HG02852 (cell line): ENCODE measurements at regions not wholly inside any gene's neighbourhood (a gene's known extent, or its start where the extent isn't known, plus 50 kb on each side); places are given as distances from the start of the nearest gene placed in this dataset.

Experiments used
- ATAC-seq: cut with Tn5 transposase; IDR thresholded peaks from one replicate; pipeline ENCODE4 v1.9.1; 2021; ENCODE audit warnings: mild to moderate bottlenecking, moderate library complexity; ENCODE audit not compliant: unreplicated experiment

- no peak for ATAC-seq
Measured at GRCh38 chr4:83865417-83866150, 329.7 kb downstream of the GPAT3 start.

GRCh38 chr4:83864097-83864817, 328.3 kb downstream of the GPAT3 start:
- ATAC-seq: no peak

- no peak for ATAC-seq
Measured at GRCh38 chr4:83862471-83862870, 326.6 kb downstream of the GPAT3 start.

- no peak for ATAC-seq
Measured at GRCh38 chr4:83860200-83860599, 324.3 kb downstream of the GPAT3 start.

GRCh38 chr4:83858131-83858530, 322.2 kb downstream of the GPAT3 start:
- no peak for ATAC-seq

- no peak for ATAC-seq
Measured at GRCh38 chr4:83855044-83855443, 319.1 kb downstream of the GPAT3 start.

GRCh38 chr4:83852085-83852451, 316.2 kb downstream of the GPAT3 start:
- no peak for ATAC-seq

- ATAC-seq: no peak
Measured at GRCh38 chr4:83851261-83852084, 315.6 kb downstream of the GPAT3 start.

- no peak for ATAC-seq
Measured at GRCh38 chr4:83850435-83850834, 314.5 kb downstream of the GPAT3 start.

GRCh38 chr4:83846193-83846830, 310.4 kb downstream of the GPAT3 start:
- ATAC-seq: no peak

- ATAC-seq: no peak
Measured at GRCh38 chr4:83839615-83840014, 303.7 kb downstream of the GPAT3 start.

- ATAC-seq: no peak
Measured at GRCh38 chr4:83837614-83838308, 301.9 kb downstream of the GPAT3 start.

- ATAC-seq: no peak
Measured at GRCh38 chr4:83833920-83834319, 298.0 kb downstream of the GPAT3 start.

- no peak for ATAC-seq
Measured at GRCh38 chr4:83832110-83832825, 296.4 kb downstream of the GPAT3 start.

GRCh38 chr4:83831588-83831987, 295.7 kb downstream of the GPAT3 start:
- no peak for ATAC-seq

GRCh38 chr4:83830138-83830888, 294.4 kb downstream of the GPAT3 start:
- ATAC-seq: no peak

- no peak for ATAC-seq
Measured at GRCh38 chr4:83828601-83829000, 292.7 kb downstream of the GPAT3 start.

GRCh38 chr4:83821493-83821892, 285.6 kb downstream of the GPAT3 start:
- no peak for ATAC-seq

- ATAC-seq: no peak
Measured at GRCh38 chr4:83819582-83819981, 283.7 kb downstream of the GPAT3 start.
